ENCODE measurements at regions not wholly inside any gene's neighbourhood (a gene's known extent, or its start where the extent isn't known, plus 50 kb on each side); places are given as distances from the start of the nearest gene placed in this dataset.

GRCh38 chr5:39762761-39763160 is 338.0 kb upstream of the DAB2 start:
- WGBS (ENCODE audit: extremely low coverage, insufficient coverage, low lambda C conversion rate), result no CpG with 5 or more reads among the region's 3 CpGs
- H3K4me1 ChIP-seq (ENCODE audit: control insufficient read depth, low read depth, low read length), result no peaks in the 10 kb centered on the region
- no peaks in the 10 kb centered on the region for H3K79me2 ChIP-seq (ENCODE audit: control insufficient read depth, insufficient read depth, low read length)
- no peak overlapping the region for H3K4ac ChIP-seq (ENCODE audit: low read depth, low read length)
- no peak overlapping the region for H3K56ac ChIP-seq (ENCODE audit: low read length)
- H3K79me1 ChIP-seq (ENCODE audit: low read length), result no peaks in the 10 kb centered on the region
- no peak overlapping the region for H3K4me3 ChIP-seq (ENCODE audit: low read length)
- H2BK15ac ChIP-seq (replicated peaks; ENCODE audit: low read depth), result no peak overlapping the region
- H2AK5ac ChIP-seq (ENCODE audit: low read length), result no peak overlapping the region
- no peak overlapping the region for H4K8ac ChIP-seq (ENCODE audit: low read depth, low read length)
- no peak overlapping the region for H2BK5ac ChIP-seq (ENCODE audit: low read length)
- no peak overlapping the region for H3K4me2 ChIP-seq (ENCODE audit: low read length)
- H3K27ac ChIP-seq (ENCODE audit: low read depth, low read length), result no peak overlapping the region
- H3K9ac ChIP-seq (ENCODE audit: low read length), result no peak overlapping the region
- H2BK120ac ChIP-seq (ENCODE audit: low read depth, low read length), result no peak overlapping the region
- DNase-seq, result no peak
- H3K27me3 ChIP-seq (ENCODE audit: insufficient read depth, low read length, poor library complexity), result no peaks in the 10 kb centered on the region
- H3K23ac ChIP-seq (ENCODE audit: low read length), result no peak overlapping the region
- no peak overlapping the region for H3K18ac ChIP-seq (ENCODE audit: low read length)
- H3K36me3 ChIP-seq (ENCODE audit: control insufficient read depth, insufficient read depth, low read length), result no peaks in the 10 kb centered on the region
- no peak overlapping the region for H4K5ac ChIP-seq (ENCODE audit: low read length)

GRCh38 chr5:39761199-39761950 is 336.6 kb upstream of the DAB2 start:
- no peaks in the 10 kb centered on the region for H3K79me1 ChIP-seq (ENCODE audit: low read length)
- no peak overlapping the region for H2AK5ac ChIP-seq (ENCODE audit: low read length)
- H4K5ac ChIP-seq (ENCODE audit: low read length), result no peak overlapping the region
- no peak overlapping the region for H3K9ac ChIP-seq (ENCODE audit: low read length)
- DNase-seq, result no peak
- H2BK5ac ChIP-seq (ENCODE audit: low read length), result no peak overlapping the region
- no peak overlapping the region for H3K27ac ChIP-seq (ENCODE audit: low read depth, low read length)
- H2BK15ac ChIP-seq (replicated peaks; ENCODE audit: low read depth), result no peak overlapping the region
- no peaks in the 10 kb centered on the region for H3K27me3 ChIP-seq (ENCODE audit: insufficient read depth, low read length, poor library complexity)
- no peaks in the 10 kb centered on the region for H3K4me1 ChIP-seq (ENCODE audit: control insufficient read depth, low read depth, low read length)
- no peak overlapping the region for H4K8ac ChIP-seq (ENCODE audit: low read depth, low read length)
- H3K4ac ChIP-seq (ENCODE audit: low read depth, low read length), result no peak overlapping the region
- WGBS (ENCODE audit: extremely low coverage, insufficient coverage, low lambda C conversion rate), result no CpG with 5 or more reads among the region's 10 CpGs
- no peaks in the 10 kb centered on the region for H3K79me2 ChIP-seq (ENCODE audit: control insufficient read depth, insufficient read depth, low read length)
- no peak overlapping the region for H2BK120ac ChIP-seq (ENCODE audit: low read depth, low read length)
- H3K4me2 ChIP-seq (ENCODE audit: low read length), result no peak overlapping the region
- no peaks in the 10 kb centered on the region for H3K36me3 ChIP-seq (ENCODE audit: control insufficient read depth, insufficient read depth, low read length)
- H3K23ac ChIP-seq (ENCODE audit: low read length), result no peak overlapping the region
- no peak overlapping the region for H3K18ac ChIP-seq (ENCODE audit: low read length)
- no peak overlapping the region for H3K4me3 ChIP-seq (ENCODE audit: low read length)
- no peak overlapping the region for H3K56ac ChIP-seq (ENCODE audit: low read length)

- H3K4me2 ChIP-seq (ENCODE audit: low read length), result no peak overlapping the region
- H2BK120ac ChIP-seq (ENCODE audit: low read depth, low read length), result no peak overlapping the region
- H3K56ac ChIP-seq (ENCODE audit: low read length), result no peak overlapping the region
- no peak overlapping the region for H3K4ac ChIP-seq (ENCODE audit: low read depth, low read length)
- H4K5ac ChIP-seq (ENCODE audit: low read length), result no peak overlapping the region
- WGBS (ENCODE audit: extremely low coverage, insufficient coverage, low lambda C conversion rate), result no CpG with 5 or more reads among the region's 5 CpGs
- no peaks in the 10 kb centered on the region for H3K79me2 ChIP-seq (ENCODE audit: control insufficient read depth, insufficient read depth, low read length)
- H2BK5ac ChIP-seq (ENCODE audit: low read length), result no peak overlapping the region
- H3K4me3 ChIP-seq (ENCODE audit: low read length), result no peak overlapping the region
- H4K8ac ChIP-seq (ENCODE audit: low read depth, low read length), result no peak overlapping the region
- H3K36me3 ChIP-seq (ENCODE audit: control insufficient read depth, insufficient read depth, low read length), result no peaks in the 10 kb centered on the region
- no peak overlapping the region for H3K18ac ChIP-seq (ENCODE audit: low read length)
- H3K9ac ChIP-seq (ENCODE audit: low read length), result no peak overlapping the region
- no peak overlapping the region for H3K27ac ChIP-seq (ENCODE audit: low read depth, low read length)
- no peaks in the 10 kb centered on the region for H3K79me1 ChIP-seq (ENCODE audit: low read length)
- H3K23ac ChIP-seq (ENCODE audit: low read length), result no peak overlapping the region
- H2BK15ac ChIP-seq (replicated peaks; ENCODE audit: low read depth), result no peak overlapping the region
- no peak for DNase-seq
- H3K27me3 ChIP-seq (ENCODE audit: insufficient read depth, low read length, poor library complexity), result no peaks in the 10 kb centered on the region
- H2AK5ac ChIP-seq (ENCODE audit: low read length), result no peak overlapping the region
- no peaks in the 10 kb centered on the region for H3K4me1 ChIP-seq (ENCODE audit: control insufficient read depth, low read depth, low read length)
Measured at GRCh38 chr5:39760385-39761198, 335.8 kb upstream of the DAB2 start.

GRCh38 chr5:39759701-39760100 is 334.9 kb upstream of the DAB2 start:
- no peak overlapping the region for H4K8ac ChIP-seq (ENCODE audit: low read depth, low read length)

GRCh38 chr5:39758426-39758825 is 333.6 kb upstream of the DAB2 start:
- no peak overlapping the region for H3K27ac ChIP-seq (ENCODE audit: low read depth, low read length)
- H2BK15ac ChIP-seq (replicated peaks; ENCODE audit: low read depth), result no peak overlapping the region
- no CpG with 5 or more reads among the region's 3 CpGs for WGBS (ENCODE audit: extremely low coverage, insufficient coverage, low lambda C conversion rate)
- no peak overlapping the region for H3K18ac ChIP-seq (ENCODE audit: low read length)
- H3K4me3 ChIP-seq (ENCODE audit: low read length), result no peak overlapping the region
- no peak overlapping the region for H3K56ac ChIP-seq (ENCODE audit: low read length)
- H3K23ac ChIP-seq (ENCODE audit: low read length), result no peak overlapping the region
- H3K36me3 ChIP-seq (ENCODE audit: control insufficient read depth, insufficient read depth, low read length), result no peaks in the 10 kb centered on the region
- no peak for DNase-seq
- H4K5ac ChIP-seq (ENCODE audit: low read length), result no peak overlapping the region
- H3K27me3 ChIP-seq (ENCODE audit: insufficient read depth, low read length, poor library complexity), result no peaks in the 10 kb centered on the region
- H4K8ac ChIP-seq (ENCODE audit: low read depth, low read length), result no peak overlapping the region
- no peak overlapping the region for H3K4ac ChIP-seq (ENCODE audit: low read depth, low read length)
- H3K4me1 ChIP-seq (ENCODE audit: control insufficient read depth, low read depth, low read length), result no peaks in the 10 kb centered on the region
- H3K79me1 ChIP-seq (ENCODE audit: low read length), result no peaks in the 10 kb centered on the region
- H2AK5ac ChIP-seq (ENCODE audit: low read length), result no peak overlapping the region
- H3K9ac ChIP-seq (ENCODE audit: low read length), result no peak overlapping the region
- no peaks in the 10 kb centered on the region for H3K79me2 ChIP-seq (ENCODE audit: control insufficient read depth, insufficient read depth, low read length)
- no peak overlapping the region for H2BK5ac ChIP-seq (ENCODE audit: low read length)
- no peak overlapping the region for H2BK120ac ChIP-seq (ENCODE audit: low read depth, low read length)
- H3K4me2 ChIP-seq (ENCODE audit: low read length), result no peak overlapping the region

More at GRCh38 chr5:39759701-39760100, 334.9 kb upstream of the DAB2 start:
- H2BK5ac ChIP-seq (ENCODE audit: low read length), result no peak overlapping the region
- H3K4me1 ChIP-seq (ENCODE audit: control insufficient read depth, low read depth, low read length), result no peaks in the 10 kb centered on the region
- no peaks in the 10 kb centered on the region for H3K36me3 ChIP-seq (ENCODE audit: control insufficient read depth, insufficient read depth, low read length)
- no peak overlapping the region for H4K5ac ChIP-seq (ENCODE audit: low read length)
- no peak overlapping the region for H3K27ac ChIP-seq (ENCODE audit: low read depth, low read length)
- no peak overlapping the region for H3K4ac ChIP-seq (ENCODE audit: low read depth, low read length)
- H3K4me3 ChIP-seq (ENCODE audit: low read length), result no peak overlapping the region
- H2BK15ac ChIP-seq (replicated peaks; ENCODE audit: low read depth), result no peak overlapping the region
- H2BK120ac ChIP-seq (ENCODE audit: low read depth, low read length), result no peak overlapping the region
- no peaks in the 10 kb centered on the region for H3K27me3 ChIP-seq (ENCODE audit: insufficient read depth, low read length, poor library complexity)
- no peak overlapping the region for H3K4me2 ChIP-seq (ENCODE audit: low read length)
- no peak overlapping the region for H3K56ac ChIP-seq (ENCODE audit: low read length)
- no peak for DNase-seq
- no peak overlapping the region for H2AK5ac ChIP-seq (ENCODE audit: low read length)
- H3K18ac ChIP-seq (ENCODE audit: low read length), result no peak overlapping the region
- no peaks in the 10 kb centered on the region for H3K79me1 ChIP-seq (ENCODE audit: low read length)
- H3K9ac ChIP-seq (ENCODE audit: low read length), result no peak overlapping the region
- no peak overlapping the region for H3K23ac ChIP-seq (ENCODE audit: low read length)
- H3K79me2 ChIP-seq (ENCODE audit: control insufficient read depth, insufficient read depth, low read length), result no peaks in the 10 kb centered on the region
